ENCODE measurements at regions not wholly inside any gene's neighbourhood (a gene's known extent, or its start where the extent isn't known, plus 50 kb on each side); places are given as distances from the start of the nearest gene placed in this dataset.
"Not testable (repeated sequence)": the region's sequence is repeated elsewhere in the genome, so short reads cannot be mapped to it uniquely, and the experiment has no call there.

DNA sequence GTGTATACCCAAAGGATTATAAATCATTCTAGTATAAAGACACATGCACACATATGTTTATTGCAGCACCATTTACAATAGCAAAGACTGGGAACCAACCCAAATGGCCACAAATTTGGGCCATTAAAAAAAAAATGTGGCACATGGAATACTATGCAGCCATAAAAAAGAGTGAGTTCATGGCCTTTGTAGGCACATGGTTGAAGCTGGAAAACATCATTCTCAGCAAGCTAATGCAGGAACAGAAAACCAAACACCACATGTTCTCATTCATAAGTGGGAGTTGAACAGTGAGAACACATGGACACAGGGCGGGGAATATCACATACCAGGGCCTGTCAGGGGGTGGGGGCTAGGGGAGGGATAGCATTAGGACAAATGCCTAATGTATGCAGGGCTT, 322.3 kb upstream of the SLC16A7 start:
- TF ChIP-seq, protein P1, sequence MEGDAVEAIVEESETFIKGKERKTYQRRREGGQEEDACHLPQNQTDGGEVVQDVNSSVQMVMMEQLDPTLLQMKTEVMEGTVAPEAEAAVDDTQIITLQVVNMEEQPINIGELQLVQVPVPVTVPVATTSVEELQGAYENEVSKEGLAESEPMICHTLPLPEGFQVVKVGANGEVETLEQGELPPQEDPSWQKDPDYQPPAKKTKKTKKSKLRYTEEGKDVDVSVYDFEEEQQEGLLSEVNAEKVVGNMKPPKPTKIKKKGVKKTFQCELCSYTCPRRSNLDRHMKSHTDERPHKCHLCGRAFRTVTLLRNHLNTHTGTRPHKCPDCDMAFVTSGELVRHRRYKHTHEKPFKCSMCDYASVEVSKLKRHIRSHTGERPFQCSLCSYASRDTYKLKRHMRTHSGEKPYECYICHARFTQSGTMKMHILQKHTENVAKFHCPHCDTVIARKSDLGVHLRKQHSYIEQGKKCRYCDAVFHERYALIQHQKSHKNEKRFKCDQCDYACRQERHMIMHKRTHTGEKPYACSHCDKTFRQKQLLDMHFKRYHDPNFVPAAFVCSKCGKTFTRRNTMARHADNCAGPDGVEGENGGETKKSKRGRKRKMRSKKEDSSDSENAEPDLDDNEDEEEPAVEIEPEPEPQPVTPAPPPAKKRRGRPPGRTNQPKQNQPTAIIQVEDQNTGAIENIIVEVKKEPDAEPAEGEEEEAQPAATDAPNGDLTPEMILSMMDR (IDR thresholded peaks at IDR 0.05), result not testable (repeated sequence)
- TF ChIP-seq FOSL2 (IDR thresholded peaks at IDR 0.05); FOSL2 (CRISPR knock-in tag; IDR thresholded peaks at IDR 0.05); TP53 (CRISPR knock-in tag; IDR thresholded peaks at IDR 0.05); PBX3 (IDR thresholded peaks at IDR 0.05); CEBPB (IDR thresholded peaks at IDR 0.05); ELK1 (IDR thresholded peaks at IDR 0.05; ENCODE audit: low read depth, low read length); EP300 (IDR thresholded peaks at IDR 0.05); RAD21 (conservative IDR thresholded peaks at IDR 0.05 in 1 of 2, IDR thresholded peaks at IDR 0.05 in 1 of 2): not testable (repeated sequence)

Measured in A549 (cell line).